Amniotic stem cell (primary cell): ENCODE measurements at regions not wholly inside any gene's neighbourhood (a gene's known extent, or its start where the extent isn't known, plus 50 kb on each side); places are given as distances from the start of the nearest gene placed in this dataset.

Experiments
- DNase-seq: peaks from one replicate; lab custom pipeline; 2025; lab: John Stamatoyannopoulos, UW

DNA sequence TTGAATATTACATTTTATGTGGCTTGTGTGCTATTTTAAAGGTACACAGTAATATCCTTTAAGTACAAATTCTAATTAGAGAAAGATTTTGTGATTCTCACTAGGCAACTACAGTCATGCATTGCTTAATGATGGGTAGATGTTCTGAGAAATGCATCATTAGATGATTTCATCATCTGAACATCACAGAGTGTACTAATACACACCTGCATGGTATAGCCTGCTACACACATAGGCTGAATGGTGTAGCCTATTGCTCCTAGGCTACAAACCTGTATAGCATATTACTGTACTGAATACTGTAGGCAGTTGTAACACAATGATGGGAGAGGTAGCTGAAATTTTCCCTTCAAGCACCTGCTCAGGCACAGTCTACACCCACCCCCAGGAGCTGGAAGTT, 217.4 kb upstream of the EOMES start:
- no peak for DNase-seq

DNA sequence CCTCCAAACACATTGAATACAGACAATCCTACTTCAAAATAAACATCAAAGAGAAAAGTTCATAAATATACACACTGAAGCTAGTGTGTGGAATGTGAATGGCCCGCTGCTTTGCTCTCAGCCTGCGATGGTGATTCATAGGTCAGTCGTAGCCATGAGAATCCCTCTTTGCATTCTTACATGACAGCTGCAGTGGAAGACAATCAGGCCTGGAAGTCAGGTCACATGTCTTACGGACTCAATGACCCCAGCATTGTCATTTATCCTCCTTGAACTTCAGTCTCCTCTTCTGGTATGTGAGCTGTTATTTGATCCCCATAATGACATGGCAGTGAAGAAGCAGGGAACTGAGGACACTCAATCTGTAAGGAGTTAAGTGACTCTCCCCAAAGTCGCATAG, 217.8 kb upstream of the EOMES start:
- no peak for DNase-seq

DNA sequence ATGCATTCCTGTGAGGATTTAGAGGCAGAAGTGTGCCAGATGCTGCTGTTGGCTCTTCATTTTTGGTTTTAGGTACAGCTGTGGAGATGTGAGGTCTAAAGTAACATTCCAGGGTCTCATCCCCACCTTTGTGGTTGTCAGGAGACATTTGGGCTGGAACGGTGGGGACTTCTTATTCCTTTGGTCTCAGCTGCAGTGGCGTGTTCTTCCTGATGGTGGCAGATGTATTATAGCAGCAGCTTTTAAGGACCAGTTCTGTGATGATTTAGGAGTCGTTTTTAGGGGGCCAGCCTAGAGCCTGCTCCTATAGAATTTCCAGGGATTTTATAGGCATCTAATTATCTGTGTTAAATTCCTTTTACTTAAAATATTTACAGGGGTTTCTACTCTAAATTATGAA, 221.0 kb upstream of the EOMES start:
- DNase-seq = no peak

DNA sequence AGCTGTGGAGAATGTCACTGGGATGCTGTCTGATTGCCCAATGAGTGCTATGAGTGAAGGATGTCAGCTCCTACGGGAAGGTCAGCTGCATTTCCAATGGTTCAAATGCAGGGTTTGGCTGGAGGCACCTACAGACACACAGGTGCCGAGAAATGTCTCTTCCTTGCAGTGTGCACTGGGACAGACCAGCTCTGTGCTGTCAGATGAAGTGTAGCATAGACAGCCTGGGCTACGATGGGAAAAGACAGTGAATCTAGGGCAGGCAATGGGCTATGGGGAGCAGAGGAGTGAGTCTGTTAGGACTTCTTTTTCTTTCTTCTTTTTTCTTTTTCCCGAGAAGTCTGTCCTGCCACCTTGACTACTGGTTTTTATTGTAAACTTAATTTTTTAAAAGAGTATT, 223.1 kb upstream of the EOMES start:
- DNase-seq = no peak

DNA sequence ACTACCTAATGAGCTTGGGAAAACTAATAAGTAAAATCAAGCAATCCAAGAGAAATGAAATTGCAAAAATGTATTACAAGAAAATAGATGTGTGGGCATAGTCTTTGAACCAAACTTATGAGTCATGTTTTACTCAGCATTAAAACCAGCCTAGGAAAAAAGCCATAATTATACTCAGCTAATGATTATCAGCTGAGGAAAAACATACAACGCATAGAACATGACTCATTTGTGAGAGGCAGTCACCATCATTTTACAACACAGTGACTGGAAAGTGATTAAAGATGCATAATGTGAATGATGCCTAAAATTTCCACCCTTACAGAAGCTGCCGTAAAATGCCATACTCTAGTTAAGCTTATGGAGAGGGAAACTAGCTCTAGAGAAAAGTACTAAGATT, 238.0 kb upstream of the EOMES start:
- DNase-seq = no peak

DNA sequence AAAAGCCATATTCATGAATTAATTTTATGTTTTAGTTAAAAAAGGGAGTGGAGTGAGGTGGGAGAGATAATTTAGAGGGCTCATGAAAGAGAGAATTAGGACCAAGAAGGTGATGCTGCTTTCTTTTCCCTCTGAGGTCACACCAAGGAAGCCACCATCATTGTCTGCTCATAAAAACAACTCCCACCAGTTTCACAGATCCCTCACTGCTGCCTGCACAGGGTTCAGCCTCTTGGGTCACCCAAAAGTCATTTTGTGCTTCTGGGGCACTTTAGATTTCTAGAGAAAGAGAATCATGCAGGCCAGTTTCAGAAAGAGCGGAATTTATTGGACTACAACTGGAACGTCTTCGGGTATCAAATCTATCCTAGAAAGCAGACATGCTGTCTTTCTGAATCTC, 241.4 kb upstream of the EOMES start:
- no peak for DNase-seq

DNA sequence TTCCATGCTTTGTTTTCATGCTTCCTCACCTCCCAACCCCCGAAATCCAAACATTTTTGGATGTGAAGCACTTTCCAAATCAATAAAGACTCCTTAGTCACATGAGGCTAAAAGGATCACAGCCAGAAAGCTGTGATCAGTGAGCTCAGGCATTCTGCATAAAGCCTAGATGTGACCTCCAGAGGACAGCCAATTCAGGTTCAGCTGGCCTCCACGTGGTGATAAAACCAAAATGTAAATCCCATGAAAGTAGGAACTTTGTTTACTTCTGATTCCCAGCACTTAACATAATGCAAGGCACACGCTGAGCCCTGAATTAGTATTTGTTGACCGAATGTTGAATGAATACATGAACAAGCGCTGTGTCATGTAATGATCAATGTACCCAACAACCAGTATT, 249.5 kb upstream of the EOMES start:
- DNase-seq = no peak

DNA sequence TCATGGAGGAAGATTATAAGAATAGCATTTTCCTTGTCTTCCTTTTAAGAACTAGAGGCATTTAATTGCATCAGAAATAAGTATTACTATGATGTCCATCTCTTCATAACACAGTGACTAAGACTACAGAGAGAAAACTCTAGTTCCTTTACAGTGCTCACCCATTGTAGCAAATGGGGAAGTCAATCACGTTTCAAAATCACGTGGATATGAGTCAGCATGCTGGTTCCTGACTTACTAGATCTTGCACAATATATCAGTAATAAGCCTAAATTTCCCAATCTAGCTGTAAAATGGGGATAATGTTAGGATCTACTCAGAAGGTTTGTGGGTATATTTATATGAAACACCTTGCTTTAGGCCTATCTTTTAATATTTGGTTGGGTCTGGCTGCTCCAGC, 254.8 kb upstream of the EOMES start:
- DNase-seq = no peak

DNA sequence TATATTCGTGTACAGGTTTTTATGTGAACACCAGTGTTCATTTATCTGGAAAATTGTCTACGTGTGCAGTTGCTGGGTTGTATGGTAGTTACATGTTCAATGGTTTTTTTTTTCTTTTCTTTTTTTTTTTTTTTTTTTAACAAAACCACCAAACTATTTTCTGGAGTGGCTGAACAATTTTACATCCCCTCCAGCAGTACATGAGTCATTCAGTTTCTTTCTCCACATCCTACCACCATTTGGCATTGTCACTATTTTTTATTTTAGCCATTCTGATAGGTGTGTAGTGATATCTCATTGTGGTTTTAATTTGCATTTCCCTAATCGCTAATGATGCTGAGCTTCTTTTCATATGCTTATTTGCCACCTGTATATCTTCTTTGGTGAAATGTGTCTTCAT, 256.3 kb upstream of the EOMES start:
- no peak for DNase-seq

DNA sequence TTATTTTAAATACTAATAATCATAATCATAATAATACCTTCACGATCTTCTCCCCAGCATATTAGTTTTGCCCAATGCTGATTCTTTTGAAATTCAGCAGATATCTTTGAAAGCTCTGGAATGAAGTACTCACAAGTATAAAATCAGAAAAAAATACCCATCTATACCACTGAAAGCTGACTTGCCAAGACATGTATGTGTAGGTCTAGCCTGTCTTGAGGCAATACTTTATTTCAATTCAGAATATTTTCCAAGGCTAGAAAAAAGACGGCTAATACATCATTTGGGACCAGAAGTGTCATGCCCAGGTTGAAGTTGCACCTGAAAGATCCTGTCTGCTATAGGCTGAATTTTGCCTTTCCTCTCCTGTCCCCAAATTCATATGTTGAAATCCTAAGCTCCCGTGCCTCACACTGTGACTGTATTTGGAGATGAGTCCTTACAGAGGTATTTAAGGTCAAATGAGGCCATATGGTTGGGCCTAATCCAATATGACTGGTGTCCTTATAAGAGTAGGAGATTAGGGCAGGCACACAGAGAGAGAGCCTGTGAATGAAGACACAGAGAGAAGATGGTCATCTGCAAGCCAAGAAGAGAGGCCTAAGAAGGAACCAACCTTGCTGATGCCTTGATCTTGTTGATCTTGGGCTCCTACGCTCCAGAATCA, 255.9 kb upstream of the CMC1 start:
- no peak for DNase-seq

DNA sequence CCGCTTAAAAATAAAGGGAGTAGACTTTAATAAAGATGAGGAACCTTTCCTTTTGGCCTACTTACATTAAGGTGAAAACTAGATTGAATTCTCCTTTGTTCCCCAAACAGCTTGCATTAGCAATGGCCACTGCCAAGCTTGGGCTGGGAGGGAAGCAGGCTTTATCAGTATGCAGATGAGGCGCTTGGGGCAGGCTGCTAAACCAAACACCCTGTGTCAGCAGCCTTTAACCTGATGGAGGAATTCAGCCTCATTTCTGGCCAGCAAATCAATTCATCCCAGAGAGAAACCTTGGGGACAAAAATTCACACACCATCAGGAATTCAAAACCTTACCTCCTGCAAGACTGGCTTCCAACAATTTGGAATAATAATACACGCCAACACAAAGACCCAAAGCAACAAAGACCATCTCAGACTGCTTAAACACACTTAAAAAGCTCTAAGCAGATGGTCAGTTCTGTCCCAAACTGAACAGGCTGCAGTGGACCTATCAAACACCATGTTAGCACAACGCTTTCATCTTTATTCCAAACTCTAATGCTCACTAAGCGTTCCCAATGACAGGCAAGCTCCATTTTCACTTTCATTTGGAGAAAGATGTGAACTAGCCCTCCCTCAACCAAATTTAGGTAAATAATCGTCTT, 255.1 kb upstream of the CMC1 start:
- DNase-seq = no peak

DNA sequence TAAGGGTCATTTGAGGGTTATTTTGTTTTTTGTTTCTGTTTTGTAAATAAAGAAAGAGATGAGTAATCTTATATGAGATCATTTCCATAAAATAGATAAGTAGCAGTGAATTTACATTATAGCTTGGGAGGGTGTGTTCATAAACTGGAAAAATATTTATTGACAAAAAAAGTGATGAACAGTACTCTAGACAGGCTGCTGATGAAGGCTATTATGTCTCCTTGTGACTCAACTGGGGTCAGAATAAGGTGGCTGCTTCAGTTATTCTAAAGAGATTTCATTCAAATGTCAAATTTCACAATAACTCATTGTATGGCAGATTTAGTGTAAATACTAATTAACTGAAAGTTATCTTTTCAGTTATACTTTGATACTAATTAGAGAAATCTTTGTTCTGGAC, 251.1 kb upstream of the CMC1 start:
- DNase-seq = no peak

DNA sequence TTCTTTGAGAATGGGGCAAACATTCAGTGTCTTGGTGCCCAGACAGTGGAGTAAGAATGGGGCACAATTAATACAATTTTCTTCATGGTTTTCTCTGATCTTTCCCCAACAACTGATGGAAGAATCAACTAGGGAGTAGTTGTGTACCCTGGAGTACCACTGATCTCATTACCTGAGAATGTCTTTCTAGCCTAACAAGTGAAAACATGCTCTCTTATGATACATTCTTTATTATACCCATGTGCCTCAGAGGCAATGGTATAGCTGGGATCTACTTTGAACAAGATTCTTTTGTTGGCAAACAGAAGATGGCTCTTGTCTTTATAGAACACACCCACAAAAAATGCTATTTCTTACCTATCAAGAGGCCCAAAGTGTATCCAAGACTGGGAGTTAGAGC, 250.6 kb upstream of the CMC1 start:
- DNase-seq = no peak

DNA sequence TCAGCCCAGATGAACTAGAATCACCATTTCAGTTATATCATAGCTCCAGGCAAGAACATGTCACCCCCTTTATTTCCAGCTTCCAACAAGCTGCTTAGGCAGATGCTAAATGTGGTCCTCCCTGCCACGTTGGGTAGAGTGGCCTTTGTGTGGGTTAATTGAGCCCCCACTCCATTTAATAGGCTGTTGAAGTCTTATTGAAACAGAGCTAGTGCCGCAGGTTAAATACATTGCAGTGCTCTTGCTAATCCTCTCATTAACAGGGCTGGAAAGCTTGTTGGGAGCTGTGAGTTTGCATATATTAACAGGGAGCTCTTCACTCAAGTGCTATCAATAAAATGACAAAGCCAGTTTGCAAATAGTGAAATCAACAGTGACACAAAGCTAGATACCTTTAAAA, 248.4 kb upstream of the CMC1 start:
- no peak for DNase-seq

DNA sequence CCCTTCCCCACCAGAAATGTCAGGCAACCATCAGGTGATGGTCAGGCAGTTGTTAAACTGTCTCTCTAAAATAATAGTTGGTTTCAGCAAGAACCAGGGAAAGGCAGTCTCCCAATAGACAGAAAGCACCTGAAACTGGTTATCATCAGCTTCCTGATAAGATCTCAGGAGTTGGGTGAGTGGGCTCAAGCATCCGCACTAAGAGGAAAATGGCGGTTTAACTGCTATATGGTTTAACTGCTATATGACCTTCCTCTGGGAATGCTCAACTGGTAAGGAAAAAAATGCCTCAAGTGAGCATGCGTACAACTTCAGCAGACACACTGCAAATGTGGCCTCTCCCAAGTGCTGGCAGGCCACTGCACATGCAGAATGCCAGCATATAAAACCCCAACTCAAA, 240.8 kb upstream of the CMC1 start:
- DNase-seq = no peak

DNA sequence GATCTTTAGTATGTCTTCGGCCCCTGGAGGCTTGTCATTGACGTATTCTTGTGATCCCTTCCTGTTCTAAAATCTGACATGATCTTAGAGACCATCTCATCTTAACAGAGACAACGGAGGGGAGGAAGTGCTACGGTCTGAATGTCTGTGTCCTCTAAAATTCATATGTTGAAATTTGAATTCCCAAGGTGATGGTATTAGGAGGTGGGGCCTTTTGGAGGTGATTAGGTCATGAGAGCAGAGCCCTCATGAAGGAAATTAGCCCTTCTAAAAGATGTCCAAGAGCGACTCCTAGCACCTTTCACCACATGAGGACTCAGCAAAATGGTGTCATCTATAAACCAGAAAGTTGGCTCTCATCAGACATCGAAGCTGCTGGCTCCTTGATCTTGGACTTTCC, 233.2 kb upstream of the CMC1 start:
- DNase-seq = no peak

DNA sequence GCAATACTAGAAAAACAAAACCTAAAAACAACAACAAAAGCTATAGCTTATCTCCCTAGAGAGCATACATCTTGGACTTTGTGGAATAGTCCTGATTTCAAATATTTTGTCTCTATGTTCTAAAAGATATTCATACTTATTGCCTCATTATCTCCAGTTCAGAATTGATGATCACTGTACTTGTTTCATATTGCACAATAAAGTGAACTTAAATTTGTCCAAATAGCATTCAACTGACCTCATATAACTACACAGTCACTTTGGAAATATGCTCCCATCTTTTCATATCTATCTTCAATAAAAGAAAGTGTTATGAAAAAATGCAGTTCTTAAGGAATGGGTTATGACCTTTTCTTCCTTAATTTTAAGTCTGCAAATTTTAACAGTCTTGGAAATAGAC, 228.6 kb upstream of the CMC1 start:
- DNase-seq = no peak

DNA sequence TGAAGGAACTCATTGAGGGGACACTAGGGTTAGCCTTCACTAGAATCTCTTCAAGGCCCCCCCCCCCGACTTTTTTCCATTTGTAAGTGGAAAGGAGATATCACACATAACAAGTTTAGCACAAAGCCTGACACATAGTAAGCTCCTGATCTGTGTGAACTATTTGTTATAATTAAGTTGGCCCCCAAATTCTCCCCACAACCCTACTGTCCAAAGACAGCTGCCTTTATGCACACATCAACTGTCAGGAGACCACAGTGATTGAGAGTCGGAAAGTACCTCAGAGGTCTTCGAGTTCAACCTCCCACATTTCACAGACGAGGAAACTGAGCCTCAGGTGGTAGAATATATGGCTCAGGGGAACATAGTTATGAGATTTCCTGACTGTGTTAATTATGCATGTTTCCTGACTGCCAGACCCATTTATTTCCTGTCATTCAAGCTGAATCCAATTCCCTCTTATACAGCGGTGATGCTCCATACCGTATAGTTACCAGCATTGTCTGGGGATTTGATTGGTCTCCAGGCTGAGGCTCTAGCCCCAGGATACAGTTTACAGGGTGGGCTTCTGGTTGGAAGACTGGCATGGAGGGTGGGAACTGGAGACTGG, 227.4 kb upstream of the CMC1 start:
- no peak for DNase-seq

DNA sequence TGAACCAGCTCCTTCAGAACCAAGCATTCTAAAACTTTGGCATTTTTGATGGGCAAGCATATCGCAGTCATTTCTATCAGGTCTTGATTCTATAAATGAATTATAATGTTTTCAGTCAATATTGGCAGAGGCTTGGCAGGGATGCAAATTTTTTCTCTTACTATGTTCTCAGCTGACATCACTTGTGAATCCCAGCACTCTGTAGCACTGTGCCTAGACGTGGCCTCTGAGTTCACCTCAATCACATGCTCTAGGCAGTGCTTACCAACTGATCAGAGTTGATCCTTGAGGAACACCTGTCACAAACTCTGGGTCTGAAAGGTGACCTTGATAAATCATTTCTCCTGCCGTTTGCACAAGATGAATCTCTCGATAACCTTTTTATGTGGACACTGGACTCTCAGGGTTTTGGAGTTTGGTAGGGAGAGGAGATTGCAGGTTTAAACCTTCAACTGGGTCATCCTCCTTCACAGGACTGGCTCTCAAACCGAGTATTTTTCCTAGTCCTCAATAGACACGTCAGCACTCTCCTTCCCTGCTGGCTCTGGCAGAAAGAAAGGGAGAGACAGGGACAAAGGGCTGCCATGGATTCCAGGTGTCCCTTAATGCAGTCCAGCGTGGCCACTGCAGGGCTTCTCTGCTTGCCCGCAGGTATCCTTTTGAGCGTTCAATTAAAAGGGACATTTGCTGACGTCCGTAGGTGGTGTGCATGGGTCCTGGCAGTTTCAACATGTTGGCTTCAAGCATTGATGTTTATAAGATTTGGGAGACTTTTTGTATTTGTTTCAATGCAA, 222.3 kb upstream of the CMC1 start:
- DNase-seq = no peak

DNA sequence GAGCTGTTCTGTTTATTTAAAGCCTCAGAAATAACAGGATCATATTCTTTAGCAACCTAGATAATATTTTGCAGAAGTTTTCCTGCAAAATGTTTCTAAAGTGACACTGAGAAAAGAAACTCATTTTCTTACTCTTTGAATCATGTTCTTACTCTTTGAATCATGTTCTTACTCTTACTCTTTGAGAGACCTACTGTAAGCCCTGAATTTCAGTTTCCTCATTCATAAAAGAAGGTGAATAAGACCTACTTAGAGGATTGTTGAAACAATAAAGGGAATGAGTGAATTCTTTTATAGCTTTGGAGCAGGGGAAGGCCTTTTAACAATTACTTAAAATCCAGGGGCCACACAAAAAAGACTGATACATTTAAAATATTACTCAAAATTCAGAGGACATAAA, 221.7 kb upstream of the CMC1 start:
- DNase-seq = no peak

DNA sequence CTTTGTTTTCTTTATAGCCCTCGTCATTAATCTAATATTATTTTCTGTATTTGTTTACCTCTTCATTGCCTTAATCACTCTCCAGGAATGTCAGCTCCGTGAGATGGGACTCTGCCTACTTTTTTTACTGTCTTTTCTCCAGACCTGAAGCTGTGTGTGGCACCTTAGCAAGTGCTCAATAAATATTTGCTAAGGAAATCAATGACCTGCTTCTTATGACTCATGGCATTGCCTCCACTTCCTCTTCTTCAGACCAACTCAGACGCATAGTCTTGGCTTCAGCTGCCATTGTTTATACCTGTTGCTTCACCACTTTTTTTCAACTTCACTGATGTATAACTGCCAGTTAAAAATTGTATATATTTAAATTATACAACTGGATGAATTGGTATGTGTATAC, 218.5 kb upstream of the CMC1 start:
- DNase-seq = no peak

DNA sequence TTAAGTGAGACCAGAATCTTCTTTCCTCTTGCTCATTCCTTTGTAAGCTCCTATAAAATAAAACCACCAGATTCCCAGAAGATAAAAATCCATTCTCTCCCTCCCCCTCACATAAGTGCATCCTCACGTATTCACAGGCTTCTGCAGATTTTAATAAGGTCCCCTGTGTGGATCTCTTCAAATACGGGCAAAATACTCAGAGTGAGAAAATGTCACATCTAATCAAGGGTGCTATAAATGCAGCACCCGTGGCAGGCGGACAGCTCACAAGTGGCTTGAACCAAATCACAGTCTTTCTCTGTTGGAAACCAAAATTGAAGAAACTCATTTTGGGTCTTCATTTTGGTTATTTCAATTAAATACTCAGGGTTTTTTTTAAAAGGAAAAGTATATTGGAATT, 212.9 kb upstream of the CMC1 start:
- no peak for DNase-seq
